GM20431 (cell line): ENCODE measurements at regions not wholly inside any gene's neighbourhood (a gene's known extent, or its start where the extent isn't known, plus 50 kb on each side); places are given as distances from the start of the nearest gene placed in this dataset.

Experiments
- in situ Hi-C: fragments of 300-500 bp; cut with MseI, MboI; formaldehyde crosslinking; loops from one replicate; pipeline ENCODE4 v1.15.0; 2020; ENCODE audit warnings: low sequenced_read_pairs; ENCODE audit not compliant: unreplicated experiment

GRCh38 chr3:193996641-193997089 is 139.3 kb upstream of the HES1 start:
- in situ Hi-C loops: no loop called here

- in situ Hi-C loops: no loop called here
These were observed 138.5 kb upstream of the HES1 start for GRCh38 chr3:193997228-193998122.

- in situ Hi-C loops: no loop called here
These were observed 137.9 kb upstream of the HES1 start for GRCh38 chr3:193998123-193998448.

- in situ Hi-C loops: no loop called here
These were observed 137.2 kb upstream of the HES1 start for GRCh38 chr3:193998628-193999195.

- in situ Hi-C loops: no loop called here
These were observed 135.8 kb upstream of the HES1 start for GRCh38 chr3:194000100-194000499.

GRCh38 chr3:194000712-194001111 is 135.2 kb upstream of the HES1 start:
- in situ Hi-C loops: no loop called here

- in situ Hi-C loops: no loop called here
These were observed 134.1 kb upstream of the HES1 start for GRCh38 chr3:194001728-194002459.

GRCh38 chr3:194003114-194004057 is 132.6 kb upstream of the HES1 start:
- in situ Hi-C loops: no loop called here

- in situ Hi-C loops: no loop called here
These were observed 129.9 kb upstream of the HES1 start for GRCh38 chr3:194005930-194006501.

- in situ Hi-C loops: no loop called here
These were observed 128.2 kb upstream of the HES1 start for GRCh38 chr3:194007592-194008337.

- in situ Hi-C loops: no loop called here
These were observed 126.9 kb upstream of the HES1 start for GRCh38 chr3:194009019-194009418.

- in situ Hi-C loops: no loop called here
These were observed 125.9 kb upstream of the HES1 start for GRCh38 chr3:194009892-194010533.

- in situ Hi-C loops: no loop called here
These were observed 124.1 kb upstream of the HES1 start for GRCh38 chr3:194011807-194012206.

- in situ Hi-C loops: no loop called here
These were observed 122.0 kb upstream of the HES1 start for GRCh38 chr3:194013928-194014327.

GRCh38 chr3:194014756-194015155 is 121.2 kb upstream of the HES1 start:
- in situ Hi-C loops: no loop called here

GRCh38 chr3:194019398-194020165 is 116.4 kb upstream of the HES1 start:
- in situ Hi-C loops: no loop called here

GRCh38 chr3:194022052-194022451 is 113.9 kb upstream of the HES1 start:
- in situ Hi-C loops: no loop called here

GRCh38 chr3:194022816-194023215 is 113.1 kb upstream of the HES1 start:
- in situ Hi-C loops: no loop called here
